SK-N-SH (cell line): ENCODE measurements at regions not wholly inside any gene's neighbourhood (a gene's known extent, or its start where the extent isn't known, plus 50 kb on each side); places are given as distances from the start of the nearest gene placed in this dataset.

Experiments used
- CTCF ChIA-PET: fragments of 300-600, 350-600 bp; formaldehyde crosslinking; extraction: SDS; loops from one replicate; lab custom pipeline; 2021; lab: Yijun Ruan, JAX
- POLR2A ChIA-PET: fragments of 350-600 bp; sonication (Branson Sonifier 250); formaldehyde crosslinking; extraction: SDS; loops from one replicate; lab custom pipeline; 2020; ENCODE audit warnings: antibody characterized with exemption, inconsistent platforms; lab: Yijun Ruan, JAX
- DNase-seq: peaks from one replicate; pipeline ENCODE4 v3.0.0; 2012
- H2AFZ ChIP-seq: fragments of 200-600 bp; sonication (generic); 2 replicates; pipeline ENCODE4 v1.8.1; 2016; ENCODE audit warnings: antibody characterized with exemption, mild to moderate bottlenecking, low read depth
- H3F3A ChIP-seq: fragments of 200-600 bp; sonication (generic); replicated peaks from 2 replicates; pipeline ENCODE3; 2016; ENCODE audit warnings: antibody characterized with exemption, mild to moderate bottlenecking; ENCODE audit not compliant: insufficient read depth
- H3K27ac ChIP-seq, 2 experiments: fragments of 200-500 bp in 1 of 2; fragments of 200-600 bp in 1 of 2; sonication (Bioruptor generic) in 1 of 2; sonication (generic), shearing (Covaris generic) in 1 of 2; 2 replicates each; pipeline versions ENCODE4 v1.5.1 to v1.6.1; 2014 to 2016; ENCODE audit warnings: low read depth in 2 of 2, inconsistent platforms in 1 of 2, low read length in 1 of 2, mild to moderate bottlenecking in 1 of 2, mixed read lengths in 1 of 2
- H3K27me3 ChIP-seq: fragments of 200-600 bp; sonication (generic), shearing (Covaris generic); 2 replicates; pipeline ENCODE4 v1.6.1; 2016; ENCODE audit warnings: mixed run types; ENCODE audit not compliant: insufficient read depth
- H3K36me3 ChIP-seq, 2 experiments: fragments of 200-500 bp in 1 of 2; fragments of 200-600 bp in 1 of 2; sonication (Bioruptor generic) in 1 of 2; sonication (generic) in 1 of 2; replicated peaks in 1 of 2; 2 replicates each; pipeline versions ENCODE3 to v1.5.1; 2014 to 2016; ENCODE audit warnings: low read length in 1 of 2, mild to moderate bottlenecking in 1 of 2; ENCODE audit not compliant: insufficient read depth in 2 of 2, control insufficient read depth in 1 of 2
- H3K4me1 ChIP-seq, 2 experiments: fragments of 200-500 bp in 1 of 2; fragments of 200-600 bp in 1 of 2; sonication (Bioruptor generic) in 1 of 2; sonication (generic), shearing (Covaris generic) in 1 of 2; 2 replicates each; pipeline versions ENCODE4 v1.5.1 to v1.6.1; 2014 to 2016; ENCODE audit warnings: low read depth in 1 of 2, low read length in 1 of 2, mixed run types in 1 of 2; ENCODE audit not compliant: insufficient read depth in 2 of 2, control insufficient read depth in 1 of 2
- H3K4me2 ChIP-seq: fragments of 200-600 bp; sonication (generic), shearing (Covaris generic); 2 replicates; pipeline ENCODE4 v1.6.1; 2017; ENCODE audit warnings: mixed run types
- H3K4me3 ChIP-seq, 2 experiments: fragments of 200-500 bp in 1 of 2; fragments of 200-600 bp in 1 of 2; sonication (Bioruptor generic) in 1 of 2; sonication (generic), shearing (Covaris generic) in 1 of 2; 2 replicates each; pipeline versions ENCODE4 v1.5.1 to v1.8.1; 2014 to 2016; ENCODE audit warnings: low read depth in 2 of 2, inconsistent platforms in 1 of 2, low read length in 1 of 2, mild to moderate bottlenecking in 1 of 2, mixed read lengths in 1 of 2, moderate library complexity in 1 of 2
- H3K79me2 ChIP-seq: fragments of 200-600 bp; sonication (generic); 2 replicates; pipeline ENCODE4 v1.8.1; 2017; ENCODE audit warnings: mild to moderate bottlenecking; ENCODE audit not compliant: insufficient read depth
- H3K9ac ChIP-seq: fragments of 200-600 bp; sonication (generic); 2 replicates; pipeline ENCODE4 v1.6.1; 2017; ENCODE audit warnings: mixed run types
- H3K9me2 ChIP-seq: fragments of 200-600 bp; sonication (generic); 2 replicates; pipeline ENCODE4 v1.6.1; 2017; ENCODE audit warnings: mixed run types
- H3K9me3 ChIP-seq: fragments of 200-600 bp; sonication (generic); 2 replicates; pipeline ENCODE4 v1.6.1; 2017; ENCODE audit warnings: mixed run types, mild to moderate bottlenecking, moderate library complexity
- H4K20me1 ChIP-seq: fragments of 200-600 bp; sonication (generic); 2 replicates; pipeline ENCODE4 v1.6.1; 2017; ENCODE audit warnings: mild to moderate bottlenecking, mixed run types; ENCODE audit not compliant: insufficient read depth
- ELF1 ChIP-seq: IDR thresholded peaks from 2 replicates; pipeline ENCODE4 v1.4.0; 2012
- FOSL2 ChIP-seq: IDR thresholded peaks from 2 replicates; pipeline ENCODE4 v1.4.0; 2012; ENCODE audit warnings: low read depth, mild to moderate bottlenecking, moderate library complexity, borderline replicate concordance
- FOXJ3 ChIP-seq: sonication (generic); formaldehyde crosslinking; IDR thresholded peaks from 2 replicates; pipeline ENCODE4 v1.5.1; 2020; ENCODE audit warnings: mild to moderate bottlenecking, missing genetic modification reagents
- GABPA ChIP-seq: IDR thresholded peaks from 2 replicates; pipeline ENCODE4 v1.4.0; 2012; ENCODE audit warnings: low read depth, mild to moderate bottlenecking
- JUND ChIP-seq: IDR thresholded peaks from 2 replicates; pipeline ENCODE4 v1.4.0; 2012
- NRF1 ChIP-seq: IDR thresholded peaks from 2 replicates; pipeline ENCODE4 v1.6.1; 2012; ENCODE audit warnings: low read depth, mild to moderate bottlenecking, low read length
- RAD21 ChIP-seq: IDR thresholded peaks from 2 replicates; pipeline ENCODE4 v1.6.1; 2012; ENCODE audit warnings: mild to moderate bottlenecking, low read length
- TAF1 ChIP-seq: IDR thresholded peaks from 2 replicates; pipeline ENCODE4 v1.6.1; 2012; ENCODE audit warnings: low read depth, mild to moderate bottlenecking, low read length, moderate library complexity, borderline replicate concordance
- WGBS: methylation state at CpG from one replicate; pipeline ENCODE4 v1.1.6; 2017; ENCODE audit warnings: low lambda C conversion rate; 5-methylcytosine and 5-hydroxymethylcytosine counted together
- TF ChIP-seq, protein P1 (sequence below): IDR thresholded peaks from 2 replicates; pipeline ENCODE4 v1.4.0; 2012; ENCODE audit warnings: low read depth
- TF ChIP-seq, protein P2 (sequence below): fragments of 150-350 bp; IDR thresholded peaks from 2 replicates; pipeline ENCODE4 v1.6.1; 2016; ENCODE audit warnings: mild to moderate bottlenecking, low read depth, low read length
- TF ChIP-seq, protein P3 (sequence below): IDR thresholded peaks from 2 replicates; pipeline ENCODE4 v1.4.0; 2012; ENCODE audit warnings: low read depth, borderline replicate concordance
- TF ChIP-seq, protein P4 (sequence below): fragments of 150-350 bp; IDR thresholded peaks from 2 replicates; pipeline ENCODE4 v1.6.1; 2017; ENCODE audit warnings: antibody characterized with exemption, low read length, low read depth, borderline replicate concordance
- TF ChIP-seq, protein P5 (sequence below): IDR thresholded peaks from 2 replicates; pipeline ENCODE4; 2012

DNA sequence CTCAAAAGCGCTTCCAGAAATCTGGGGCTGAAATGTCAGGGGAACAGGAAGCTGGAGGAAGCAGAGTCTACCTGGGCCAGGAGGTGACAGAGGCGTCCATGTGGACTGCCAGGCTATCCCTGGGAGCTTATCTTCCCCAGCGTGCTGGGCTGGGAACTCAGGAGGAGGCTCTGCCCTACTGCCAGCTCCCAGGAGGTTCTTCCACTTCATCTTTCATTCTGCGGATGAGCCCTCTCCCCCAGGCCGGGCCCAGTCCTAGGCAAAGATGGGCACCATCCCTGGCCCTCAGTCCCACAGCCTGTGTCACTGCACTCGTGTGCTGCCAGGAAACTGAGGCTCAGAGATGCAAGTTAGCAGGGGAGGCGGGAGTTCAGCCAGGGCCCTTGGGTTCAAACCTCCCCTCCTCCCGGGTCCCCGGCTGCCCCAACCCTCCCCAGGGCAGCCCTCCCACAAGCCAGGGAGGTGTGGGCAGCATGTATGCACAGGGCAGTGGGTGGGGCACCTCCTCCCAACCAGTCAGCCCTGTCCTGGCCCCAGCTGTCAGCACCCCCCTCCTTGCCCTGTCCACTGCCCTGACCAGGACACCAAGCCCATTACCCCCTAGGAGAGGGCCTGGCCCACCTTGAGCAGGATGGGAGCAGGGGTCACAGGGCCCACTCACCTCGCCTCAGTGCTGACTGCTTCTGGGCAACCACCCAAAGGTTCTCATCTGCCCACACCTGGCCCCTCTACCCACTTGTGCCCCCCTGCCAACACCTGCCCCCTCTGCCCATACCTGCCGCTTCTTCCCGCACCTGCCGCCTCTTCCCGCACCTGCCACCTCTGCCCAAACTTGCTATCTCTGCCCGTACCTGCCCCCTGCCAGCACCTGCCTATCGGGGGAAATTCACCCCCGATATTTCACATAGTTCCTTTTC lies 226.0 kb downstream of the NPHP4 start:
- TF ChIP-seq RAD21 = no peak
- TF ChIP-seq, protein P1, sequence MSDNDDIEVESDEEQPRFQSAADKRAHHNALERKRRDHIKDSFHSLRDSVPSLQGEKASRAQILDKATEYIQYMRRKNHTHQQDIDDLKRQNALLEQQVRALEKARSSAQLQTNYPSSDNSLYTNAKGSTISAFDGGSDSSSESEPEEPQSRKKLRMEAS = no peak
- TF ChIP-seq, protein P2, sequence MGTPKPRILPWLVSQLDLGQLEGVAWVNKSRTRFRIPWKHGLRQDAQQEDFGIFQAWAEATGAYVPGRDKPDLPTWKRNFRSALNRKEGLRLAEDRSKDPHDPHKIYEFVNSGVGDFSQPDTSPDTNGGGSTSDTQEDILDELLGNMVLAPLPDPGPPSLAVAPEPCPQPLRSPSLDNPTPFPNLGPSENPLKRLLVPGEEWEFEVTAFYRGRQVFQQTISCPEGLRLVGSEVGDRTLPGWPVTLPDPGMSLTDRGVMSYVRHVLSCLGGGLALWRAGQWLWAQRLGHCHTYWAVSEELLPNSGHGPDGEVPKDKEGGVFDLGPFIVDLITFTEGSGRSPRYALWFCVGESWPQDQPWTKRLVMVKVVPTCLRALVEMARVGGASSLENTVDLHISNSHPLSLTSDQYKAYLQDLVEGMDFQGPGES = no peak
- TF ChIP-seq, protein P3, sequence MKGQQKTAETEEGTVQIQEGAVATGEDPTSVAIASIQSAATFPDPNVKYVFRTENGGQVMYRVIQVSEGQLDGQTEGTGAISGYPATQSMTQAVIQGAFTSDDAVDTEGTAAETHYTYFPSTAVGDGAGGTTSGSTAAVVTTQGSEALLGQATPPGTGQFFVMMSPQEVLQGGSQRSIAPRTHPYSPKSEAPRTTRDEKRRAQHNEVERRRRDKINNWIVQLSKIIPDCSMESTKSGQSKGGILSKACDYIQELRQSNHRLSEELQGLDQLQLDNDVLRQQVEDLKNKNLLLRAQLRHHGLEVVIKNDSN = no peak
- TF ChIP-seq, protein P4, sequence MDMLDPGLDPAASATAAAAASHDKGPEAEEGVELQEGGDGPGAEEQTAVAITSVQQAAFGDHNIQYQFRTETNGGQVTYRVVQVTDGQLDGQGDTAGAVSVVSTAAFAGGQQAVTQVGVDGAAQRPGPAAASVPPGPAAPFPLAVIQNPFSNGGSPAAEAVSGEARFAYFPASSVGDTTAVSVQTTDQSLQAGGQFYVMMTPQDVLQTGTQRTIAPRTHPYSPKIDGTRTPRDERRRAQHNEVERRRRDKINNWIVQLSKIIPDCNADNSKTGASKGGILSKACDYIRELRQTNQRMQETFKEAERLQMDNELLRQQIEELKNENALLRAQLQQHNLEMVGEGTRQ = no peak
- no peak for TF ChIP-seq NRF1
- no peak for TF ChIP-seq FOXJ3 (CRISPR knock-in tag)
- no peak for TF ChIP-seq FOSL2
- TF ChIP-seq, protein P5, sequence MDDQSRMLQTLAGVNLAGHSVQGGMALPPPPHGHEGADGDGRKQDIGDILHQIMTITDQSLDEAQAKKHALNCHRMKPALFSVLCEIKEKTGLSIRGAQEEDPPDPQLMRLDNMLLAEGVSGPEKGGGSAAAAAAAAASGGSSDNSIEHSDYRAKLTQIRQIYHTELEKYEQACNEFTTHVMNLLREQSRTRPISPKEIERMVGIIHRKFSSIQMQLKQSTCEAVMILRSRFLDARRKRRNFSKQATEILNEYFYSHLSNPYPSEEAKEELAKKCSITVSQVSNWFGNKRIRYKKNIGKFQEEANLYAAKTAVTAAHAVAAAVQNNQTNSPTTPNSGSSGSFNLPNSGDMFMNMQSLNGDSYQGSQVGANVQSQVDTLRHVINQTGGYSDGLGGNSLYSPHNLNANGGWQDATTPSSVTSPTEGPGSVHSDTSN = no peak
- no peak for TF ChIP-seq GABPA
- TF ChIP-seq JUND = no peak
- no peak for TF ChIP-seq TAF1
- no peak for TF ChIP-seq ELF1
- no peak overlapping the region for H3K4me2 ChIP-seq
- no peaks in the 10 kb centered on the region for H3K9me3 ChIP-seq
- 65% methylated on average over 9 of the region's 17 CpGs for WGBS
- H3K27ac ChIP-seq = no peak overlapping the region
- CTCF ChIA-PET = interaction anchor here (0.6 to 8.3 kb wide), 3 partner anchors 20 to 143 kb away, joined by 3 to 61 read pairs (median 3); no protein-coding TSS in a partner anchor
- H3K4me3 ChIP-seq = no peak overlapping the region
- no peak for DNase-seq
- H3K27me3 ChIP-seq = no peaks in the 10 kb centered on the region
- H3K4me1 ChIP-seq = peaks cover 0 to 44% of the 10 kb centered on the region in 2 experiments; a peak in 1 of 4 replicates
- no peaks in the 10 kb centered on the region for H3K79me2 ChIP-seq
- no peak overlapping the region for H2AFZ ChIP-seq
- no peaks in the 10 kb centered on the region for H3K36me3 ChIP-seq
- POLR2A ChIA-PET = interaction anchor here (0.9 kb wide), 1 partner anchor 14 kb away, joined by 6 read pairs; no protein-coding TSS in a partner anchor
- H3K9me2 ChIP-seq = no peaks in the 10 kb centered on the region
- no peaks in the 10 kb centered on the region for H4K20me1 ChIP-seq
- no peak overlapping the region for H3K9ac ChIP-seq
- no peaks in the 10 kb centered on the region for H3F3A ChIP-seq
